HCT116 (cell line): ENCODE measurements at regions not wholly inside any gene's neighbourhood (a gene's known extent, or its start where the extent isn't known, plus 50 kb on each side); places are given as distances from the start of the nearest gene placed in this dataset.

Source experiments
- ATAC-seq: fragments of 200-7000 bp; cut with Tn5 transposase; 2 replicates; pipeline ENCODE4 v1.9.1; 2020; ENCODE audit warnings: mild to moderate bottlenecking, moderate library complexity
- BruUV-seq: library from RNA; stranded (reverse); fragments of 400-500 nt; replicated peaks from 2 replicates; lab custom pipeline; 2021; lab: Mats Ljungman, UMichigan
- CTCF ChIA-PET: fragments of 300-600 bp; sonication (Branson Sonifier 250); formaldehyde crosslinking; loops from one replicate; lab custom pipeline; 2021; ENCODE audit warnings: antibody characterized with exemption; lab: Charles Lee
- POLR2A ChIA-PET: fragments of 300-600, 350-600 bp; sonication (Branson Sonifier 250); formaldehyde crosslinking; loops from one replicate; lab custom pipeline; 2021; ENCODE audit warnings: antibody characterized with exemption; lab: Charles Lee
- RAD21 ChIA-PET, 2 experiments: fragments of 300-600 bp; sonication (Branson Sonifier 250); formaldehyde crosslinking; loops; one replicate each; lab custom pipeline; 2023; ENCODE audit warnings: low total read pairs in 2 of 2; ENCODE audit not compliant: uncharacterized antibody in 2 of 2, unreplicated experiment in 2 of 2, low non-redundant PET in 1 of 2; lab: Charles Lee
- DNase-seq: peaks from one replicate; pipeline ENCODE4 v3.0.0-alpha.2; 2010; ENCODE audit warnings: low read depth, low spot score
- H2AFZ ChIP-seq: fragments of 200-600 bp; shearing (Covaris generic), sonication (generic); 2 replicates; pipeline ENCODE4 v1.6.1; 2017; ENCODE audit warnings: low read depth, mixed run types, mixed read lengths, antibody characterized with exemption, low read length; ENCODE audit not compliant: poor library complexity, severe bottlenecking
- H3K27ac ChIP-seq: 2 replicates; pipeline ENCODE4 v1.5.1; 2012; ENCODE audit warnings: low read depth, low read length
- H3K27me3 ChIP-seq: fragments of 200-600 bp; sonication (generic); 2 replicates; pipeline ENCODE4 v1.6.1; 2016; ENCODE audit warnings: mixed run types, low read length, mixed read lengths; ENCODE audit not compliant: insufficient read depth
- H3K36me3 ChIP-seq, 2 experiments: fragments of 200-500 bp in 1 of 2; fragments of 200-600 bp in 1 of 2; sonication (Bioruptor generic) in 1 of 2; sonication (generic) in 1 of 2; 2 replicates each; pipeline versions ENCODE4 v1.5.1 to v1.6.1; 2014 to 2016; ENCODE audit warnings: low read length in 2 of 2, inconsistent platforms in 1 of 2, mixed read lengths in 1 of 2, mixed run types in 1 of 2; ENCODE audit not compliant: insufficient read depth in 2 of 2, control insufficient read depth in 1 of 2
- H3K4me1 ChIP-seq, 2 experiments: fragments of 200-600 bp in 1 of 2; sonication (generic) in 1 of 2; 2 replicates each; pipeline versions ENCODE4 v1.5.1 to v1.6.1; 2012 to 2017; ENCODE audit warnings: low read length in 2 of 2, inconsistent platforms in 1 of 2, mild to moderate bottlenecking in 1 of 2, mixed read lengths in 1 of 2, mixed run types in 1 of 2, moderate library complexity in 1 of 2; ENCODE audit not compliant: insufficient read depth in 2 of 2, control insufficient read depth in 1 of 2
- H3K4me2 ChIP-seq: fragments of 200-600 bp; sonication (generic); 2 replicates; pipeline ENCODE4 v1.6.1; 2017; ENCODE audit warnings: mixed run types, low read length, mixed read lengths
- H3K4me3 ChIP-seq, 2 experiments: fragments of 200-600 bp in 1 of 2; sonication (generic) in 1 of 2; replicated peaks in 1 of 2; 2 replicates each; pipeline ENCODE4 v1.5.1; 2011 to 2016; ENCODE audit warnings: low read length in 2 of 2, control low read depth in 1 of 2, low read depth in 1 of 2, mild to moderate bottlenecking in 1 of 2, mixed read lengths in 1 of 2, mixed run types in 1 of 2
- H3K79me2 ChIP-seq: fragments of 200-600 bp; sonication (generic); 2 replicates; pipeline ENCODE4 v1.6.1; 2017; ENCODE audit warnings: mild to moderate bottlenecking, mixed run types, low read length, moderate library complexity, mixed read lengths; ENCODE audit not compliant: insufficient read depth
- H3K9ac ChIP-seq: fragments of 200-600 bp; sonication (generic); 2 replicates; pipeline ENCODE4 v1.6.1; 2016; ENCODE audit warnings: low read length, mixed read lengths
- H3K9me2 ChIP-seq: fragments of 200-600 bp; sonication (generic), shearing (Covaris generic); 2 replicates; pipeline ENCODE4 v1.6.1; 2017; ENCODE audit warnings: mixed run types, mild to moderate bottlenecking, moderate library complexity; ENCODE audit not compliant: insufficient read depth
- H3K9me3 ChIP-seq, 2 experiments: fragments of 200-500 bp in 1 of 2; fragments of 200-600 bp in 1 of 2; sonication (Bioruptor generic) in 1 of 2; sonication (generic) in 1 of 2; 2 replicates each; pipeline ENCODE4 v1.6.1; 2014 to 2017; ENCODE audit warnings: low read length in 2 of 2, mixed read lengths in 2 of 2, inconsistent platforms in 1 of 2, low read depth in 1 of 2, mild to moderate bottlenecking in 1 of 2, mixed run types in 1 of 2, moderate library complexity in 1 of 2; ENCODE audit not compliant: control insufficient read depth in 1 of 2, insufficient read depth in 1 of 2
- H4K20me1 ChIP-seq: fragments of 200-600 bp; sonication (generic), shearing (Covaris generic); 2 replicates; pipeline ENCODE4 v1.6.1; 2017; ENCODE audit warnings: mixed run types, mild to moderate bottlenecking, moderate library complexity; ENCODE audit not compliant: insufficient read depth
- CBX3 ChIP-seq: IDR thresholded peaks from 2 replicates; pipeline ENCODE4 v1.6.1; 2012; ENCODE audit warnings: low read depth
- CEBPB ChIP-seq: IDR thresholded peaks from 2 replicates; pipeline ENCODE4 v1.6.1; 2012; ENCODE audit warnings: low read depth
- EGR1 ChIP-seq: IDR thresholded peaks from 2 replicates; pipeline ENCODE4 v1.6.1; 2012; ENCODE audit warnings: low read depth
- ELF1 ChIP-seq: IDR thresholded peaks from 2 replicates; pipeline ENCODE4 v1.6.1; 2012; ENCODE audit warnings: low read depth, borderline replicate concordance
- EZH2phosphoT487 ChIP-seq: fragments of 200-600 bp; IDR thresholded peaks from 2 replicates; pipeline ENCODE4 v1.6.1; 2018; ENCODE audit warnings: antibody characterized with exemption, borderline replicate concordance
- FOSL1 ChIP-seq: IDR thresholded peaks from 2 replicates; pipeline ENCODE4 v1.6.1; 2012; ENCODE audit warnings: low read depth
- JUND ChIP-seq: IDR thresholded peaks from 2 replicates; pipeline ENCODE4 v1.6.1; 2012
- POLR2A ChIP-seq: IDR thresholded peaks from 2 replicates; pipeline ENCODE4 v1.7.0; 2011; ENCODE audit warnings: borderline replicate concordance; ENCODE audit not compliant: insufficient read depth, insufficient read length; ENCODE audit errors: extremely low read depth
- POLR2AphosphoS5 ChIP-seq: IDR thresholded peaks from 2 replicates; pipeline ENCODE4 v1.6.1; 2011; ENCODE audit warnings: mild to moderate bottlenecking, low read depth, low read length, moderate library complexity
- RAD21 ChIP-seq: IDR thresholded peaks from 2 replicates; pipeline ENCODE4 v1.6.1; 2012; ENCODE audit warnings: low read depth, mild to moderate bottlenecking
- SIN3A ChIP-seq: IDR thresholded peaks from 2 replicates; pipeline ENCODE4 v1.6.1; 2012; ENCODE audit warnings: low read depth
- SRF ChIP-seq: IDR thresholded peaks from 2 replicates; pipeline ENCODE4 v1.6.1; 2012; ENCODE audit warnings: low read depth
- TCF7L2 ChIP-seq: IDR thresholded peaks from 2 replicates; pipeline ENCODE4 v1.7.0; 2011; ENCODE audit warnings: borderline replicate concordance, inconsistent platforms; ENCODE audit not compliant: insufficient read depth, insufficient read length; ENCODE audit errors: extremely low read depth
- YY1 ChIP-seq: IDR thresholded peaks from 2 replicates; pipeline ENCODE4 v1.6.1; 2011; ENCODE audit warnings: low read length, low read depth, moderate library complexity, mild to moderate bottlenecking; ENCODE audit not compliant: insufficient replicate concordance; ENCODE audit errors: extremely low read depth
- ZNF274 ChIP-seq: fragments of 200-500 bp; sonication (Bioruptor generic); IDR thresholded peaks from 2 replicates; pipeline ENCODE4 v1.6.1; 2014; ENCODE audit warnings: mild to moderate bottlenecking, low read depth, low read length, inconsistent platforms
- intact Hi-C: fragments of 100-400 bp; cut with micrococcal nuclease; formaldehyde crosslinking; loops from 2 replicates; pipeline ENCODE4 v1.10.0; 2022
- TF ChIP-seq, protein P1 (sequence below): IDR thresholded peaks from 2 replicates; pipeline ENCODE4 v1.6.1; 2012; ENCODE audit warnings: low read depth
- TF ChIP-seq, protein P2 (sequence below): IDR thresholded peaks from 2 replicates; pipeline ENCODE4 v1.6.1; 2012
- TF ChIP-seq, protein P3 (sequence below): IDR thresholded peaks from 2 replicates; pipeline ENCODE4 v1.6.1; 2012
- TF ChIP-seq, protein P4 (sequence below), 3 experiments: fragments of 200-600 bp in 1 of 3; sonication (generic) in 1 of 3; IDR thresholded peaks in 2 of 3; conservative IDR thresholded peaks in 1 of 3; 2 replicates each; pipeline ENCODE4 v1.5.1; 2012 to 2017; ENCODE audit warnings: low read depth in 2 of 3, low read length in 2 of 3, antibody characterized with exemption in 1 of 3, borderline replicate concordance in 1 of 3, control low read depth in 1 of 3, mild to moderate bottlenecking in 1 of 3, mixed read lengths in 1 of 3, mixed run types in 1 of 3, moderate library complexity in 1 of 3; ENCODE audit not compliant: insufficient read depth in 1 of 3
- TF ChIP-seq, protein P5 (sequence below): IDR thresholded peaks from 2 replicates; pipeline ENCODE4 v1.6.1; 2011; ENCODE audit warnings: mild to moderate bottlenecking, low read length, moderate library complexity; ENCODE audit not compliant: insufficient replicate concordance; ENCODE audit errors: extremely low read depth

DNA sequence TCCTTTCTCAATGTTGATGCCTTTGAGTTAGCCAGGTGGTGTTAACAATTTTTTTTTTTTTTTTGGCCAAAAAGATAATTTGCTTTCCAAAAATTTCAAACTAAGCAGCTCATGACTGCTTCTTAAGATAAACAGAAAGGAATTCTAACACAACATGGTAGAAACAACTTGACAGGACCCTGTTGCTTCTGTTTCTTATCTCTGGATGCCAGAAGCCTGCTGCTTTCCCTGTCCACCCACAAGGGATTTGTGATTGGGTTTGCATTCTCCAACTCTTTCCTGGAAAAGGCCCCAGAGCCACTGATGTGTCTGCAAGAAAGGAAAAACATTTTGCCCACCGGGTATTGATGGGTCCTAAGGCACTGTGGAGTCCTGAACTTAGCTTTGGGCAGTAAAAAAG is 217.2 kb upstream of the PKDCC start:
- intact Hi-C loops, result no loop called here
- TF ChIP-seq, protein P1, sequence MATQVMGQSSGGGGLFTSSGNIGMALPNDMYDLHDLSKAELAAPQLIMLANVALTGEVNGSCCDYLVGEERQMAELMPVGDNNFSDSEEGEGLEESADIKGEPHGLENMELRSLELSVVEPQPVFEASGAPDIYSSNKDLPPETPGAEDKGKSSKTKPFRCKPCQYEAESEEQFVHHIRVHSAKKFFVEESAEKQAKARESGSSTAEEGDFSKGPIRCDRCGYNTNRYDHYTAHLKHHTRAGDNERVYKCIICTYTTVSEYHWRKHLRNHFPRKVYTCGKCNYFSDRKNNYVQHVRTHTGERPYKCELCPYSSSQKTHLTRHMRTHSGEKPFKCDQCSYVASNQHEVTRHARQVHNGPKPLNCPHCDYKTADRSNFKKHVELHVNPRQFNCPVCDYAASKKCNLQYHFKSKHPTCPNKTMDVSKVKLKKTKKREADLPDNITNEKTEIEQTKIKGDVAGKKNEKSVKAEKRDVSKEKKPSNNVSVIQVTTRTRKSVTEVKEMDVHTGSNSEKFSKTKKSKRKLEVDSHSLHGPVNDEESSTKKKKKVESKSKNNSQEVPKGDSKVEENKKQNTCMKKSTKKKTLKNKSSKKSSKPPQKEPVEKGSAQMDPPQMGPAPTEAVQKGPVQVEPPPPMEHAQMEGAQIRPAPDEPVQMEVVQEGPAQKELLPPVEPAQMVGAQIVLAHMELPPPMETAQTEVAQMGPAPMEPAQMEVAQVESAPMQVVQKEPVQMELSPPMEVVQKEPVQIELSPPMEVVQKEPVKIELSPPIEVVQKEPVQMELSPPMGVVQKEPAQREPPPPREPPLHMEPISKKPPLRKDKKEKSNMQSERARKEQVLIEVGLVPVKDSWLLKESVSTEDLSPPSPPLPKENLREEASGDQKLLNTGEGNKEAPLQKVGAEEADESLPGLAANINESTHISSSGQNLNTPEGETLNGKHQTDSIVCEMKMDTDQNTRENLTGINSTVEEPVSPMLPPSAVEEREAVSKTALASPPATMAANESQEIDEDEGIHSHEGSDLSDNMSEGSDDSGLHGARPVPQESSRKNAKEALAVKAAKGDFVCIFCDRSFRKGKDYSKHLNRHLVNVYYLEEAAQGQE, result no peak
- TF ChIP-seq, protein P2, sequence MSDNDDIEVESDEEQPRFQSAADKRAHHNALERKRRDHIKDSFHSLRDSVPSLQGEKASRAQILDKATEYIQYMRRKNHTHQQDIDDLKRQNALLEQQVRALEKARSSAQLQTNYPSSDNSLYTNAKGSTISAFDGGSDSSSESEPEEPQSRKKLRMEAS, result no peak
- TF ChIP-seq POLR2AphosphoS5 (no peak), POLR2A (no peak), FOSL1 (no peak), ELF1 (no peak), SRF (no peak), CBX3 (no peak), EGR1 (no peak), RAD21 (no peak), JUND (no peak), CEBPB (no peak), ZNF274 (no peak), YY1 (no peak), TCF7L2 (no peak), EZH2phosphoT487 (no peak), SIN3A (no peak)
- TF ChIP-seq, protein P3, sequence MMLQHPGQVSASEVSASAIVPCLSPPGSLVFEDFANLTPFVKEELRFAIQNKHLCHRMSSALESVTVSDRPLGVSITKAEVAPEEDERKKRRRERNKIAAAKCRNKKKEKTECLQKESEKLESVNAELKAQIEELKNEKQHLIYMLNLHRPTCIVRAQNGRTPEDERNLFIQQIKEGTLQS, result no peak
- TF ChIP-seq, protein P4, sequence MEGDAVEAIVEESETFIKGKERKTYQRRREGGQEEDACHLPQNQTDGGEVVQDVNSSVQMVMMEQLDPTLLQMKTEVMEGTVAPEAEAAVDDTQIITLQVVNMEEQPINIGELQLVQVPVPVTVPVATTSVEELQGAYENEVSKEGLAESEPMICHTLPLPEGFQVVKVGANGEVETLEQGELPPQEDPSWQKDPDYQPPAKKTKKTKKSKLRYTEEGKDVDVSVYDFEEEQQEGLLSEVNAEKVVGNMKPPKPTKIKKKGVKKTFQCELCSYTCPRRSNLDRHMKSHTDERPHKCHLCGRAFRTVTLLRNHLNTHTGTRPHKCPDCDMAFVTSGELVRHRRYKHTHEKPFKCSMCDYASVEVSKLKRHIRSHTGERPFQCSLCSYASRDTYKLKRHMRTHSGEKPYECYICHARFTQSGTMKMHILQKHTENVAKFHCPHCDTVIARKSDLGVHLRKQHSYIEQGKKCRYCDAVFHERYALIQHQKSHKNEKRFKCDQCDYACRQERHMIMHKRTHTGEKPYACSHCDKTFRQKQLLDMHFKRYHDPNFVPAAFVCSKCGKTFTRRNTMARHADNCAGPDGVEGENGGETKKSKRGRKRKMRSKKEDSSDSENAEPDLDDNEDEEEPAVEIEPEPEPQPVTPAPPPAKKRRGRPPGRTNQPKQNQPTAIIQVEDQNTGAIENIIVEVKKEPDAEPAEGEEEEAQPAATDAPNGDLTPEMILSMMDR (IDR thresholded peaks at IDR 0.05 in 2 of 3, conservative IDR thresholded peaks at IDR 0.05 in 1 of 3; ENCODE audit: borderline replicate concordance in 1 of 3, insufficient read depth in 1 of 3, low read depth in 2 of 3, low read length in 2 of 3), result no peak
- TF ChIP-seq, protein P5, sequence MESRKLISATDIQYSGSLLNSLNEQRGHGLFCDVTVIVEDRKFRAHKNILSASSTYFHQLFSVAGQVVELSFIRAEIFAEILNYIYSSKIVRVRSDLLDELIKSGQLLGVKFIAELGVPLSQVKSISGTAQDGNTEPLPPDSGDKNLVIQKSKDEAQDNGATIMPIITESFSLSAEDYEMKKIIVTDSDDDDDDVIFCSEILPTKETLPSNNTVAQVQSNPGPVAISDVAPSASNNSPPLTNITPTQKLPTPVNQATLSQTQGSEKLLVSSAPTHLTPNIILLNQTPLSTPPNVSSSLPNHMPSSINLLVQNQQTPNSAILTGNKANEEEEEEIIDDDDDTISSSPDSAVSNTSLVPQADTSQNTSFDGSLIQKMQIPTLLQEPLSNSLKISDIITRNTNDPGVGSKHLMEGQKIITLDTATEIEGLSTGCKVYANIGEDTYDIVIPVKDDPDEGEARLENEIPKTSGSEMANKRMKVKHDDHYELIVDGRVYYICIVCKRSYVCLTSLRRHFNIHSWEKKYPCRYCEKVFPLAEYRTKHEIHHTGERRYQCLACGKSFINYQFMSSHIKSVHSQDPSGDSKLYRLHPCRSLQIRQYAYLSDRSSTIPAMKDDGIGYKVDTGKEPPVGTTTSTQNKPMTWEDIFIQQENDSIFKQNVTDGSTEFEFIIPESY, result no peak
- no peak overlapping the region for H3K27ac ChIP-seq
- peaks cover 62% of the 10 kb centered on the region for H3K27me3 ChIP-seq
- POLR2A ChIA-PET, result no interaction called here
- H3K36me3 ChIP-seq, result no peaks in the 10 kb centered on the region
- no peaks in the 10 kb centered on the region for H3K9me3 ChIP-seq
- BruUV-seq, result no TSS peak
- no peak for ATAC-seq
- CTCF ChIA-PET, result no interaction called here
- DNase-seq, result no peak
- H3K9ac ChIP-seq, result no peak overlapping the region
- RAD21 ChIA-PET, result no interaction called here
- H3K79me2 ChIP-seq, result no peaks in the 10 kb centered on the region
- no peaks in the 10 kb centered on the region for H3K9me2 ChIP-seq
- no peaks in the 10 kb centered on the region for H4K20me1 ChIP-seq
- no peak overlapping the region for H2AFZ ChIP-seq
- H3K4me1 ChIP-seq, result no peaks in the 10 kb centered on the region
- no peak overlapping the region for H3K4me2 ChIP-seq
- H3K4me3 ChIP-seq, result no peak overlapping the region
